ENCODE measurements at regions not wholly inside any gene's neighbourhood (a gene's known extent, or its start where the extent isn't known, plus 50 kb on each side); places are given as distances from the start of the nearest gene placed in this dataset.

GRCh38 chr15:70277556-70277955 is 179.8 kb upstream of the TLE3 start:
- intact Hi-C loops (cut with DNase I; ENCODE audit: low total_unique reads), result no loop called here
- H3K9me3 ChIP-seq, result no peaks in the 10 kb centered on the region
- TF ChIP-seq, protein P1, sequence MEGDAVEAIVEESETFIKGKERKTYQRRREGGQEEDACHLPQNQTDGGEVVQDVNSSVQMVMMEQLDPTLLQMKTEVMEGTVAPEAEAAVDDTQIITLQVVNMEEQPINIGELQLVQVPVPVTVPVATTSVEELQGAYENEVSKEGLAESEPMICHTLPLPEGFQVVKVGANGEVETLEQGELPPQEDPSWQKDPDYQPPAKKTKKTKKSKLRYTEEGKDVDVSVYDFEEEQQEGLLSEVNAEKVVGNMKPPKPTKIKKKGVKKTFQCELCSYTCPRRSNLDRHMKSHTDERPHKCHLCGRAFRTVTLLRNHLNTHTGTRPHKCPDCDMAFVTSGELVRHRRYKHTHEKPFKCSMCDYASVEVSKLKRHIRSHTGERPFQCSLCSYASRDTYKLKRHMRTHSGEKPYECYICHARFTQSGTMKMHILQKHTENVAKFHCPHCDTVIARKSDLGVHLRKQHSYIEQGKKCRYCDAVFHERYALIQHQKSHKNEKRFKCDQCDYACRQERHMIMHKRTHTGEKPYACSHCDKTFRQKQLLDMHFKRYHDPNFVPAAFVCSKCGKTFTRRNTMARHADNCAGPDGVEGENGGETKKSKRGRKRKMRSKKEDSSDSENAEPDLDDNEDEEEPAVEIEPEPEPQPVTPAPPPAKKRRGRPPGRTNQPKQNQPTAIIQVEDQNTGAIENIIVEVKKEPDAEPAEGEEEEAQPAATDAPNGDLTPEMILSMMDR (IDR thresholded peaks at IDR 0.05), result no peak
- TF ChIP-seq POLR2A (IDR thresholded peaks at IDR 0.05), result no peak
- no peak overlapping the region for H3K4me3 ChIP-seq
- no peaks in the 10 kb centered on the region for H3K27me3 ChIP-seq
- no peak for DNase-seq
- no peaks in the 10 kb centered on the region for H3K4me1 ChIP-seq
- H3K27ac ChIP-seq, result no peak overlapping the region
- H3K36me3 ChIP-seq, result no peaks in the 10 kb centered on the region

- H3K4me1 ChIP-seq, result no peaks in the 10 kb centered on the region
- no peaks in the 10 kb centered on the region for H3K27me3 ChIP-seq
- no peaks in the 10 kb centered on the region for H3K9me3 ChIP-seq
- H3K4me3 ChIP-seq, result no peak overlapping the region
- no peak for TF ChIP-seq POLR2A (IDR thresholded peaks at IDR 0.05)
- TF ChIP-seq, protein P1 (IDR thresholded peaks at IDR 0.05), result no peak
- no peak for DNase-seq
- no peaks in the 10 kb centered on the region for H3K36me3 ChIP-seq
- no peak overlapping the region for H3K27ac ChIP-seq
- intact Hi-C loops (cut with DNase I; ENCODE audit: low total_unique reads), result no loop called here
These were observed 178.7 kb upstream of the TLE3 start for GRCh38 chr15:70276401-70276800.

GRCh38 chr15:70275461-70276138 is 177.9 kb upstream of the TLE3 start:
- no peak for DNase-seq
- no peak for TF ChIP-seq POLR2A (IDR thresholded peaks at IDR 0.05)
- TF ChIP-seq, protein P1 (IDR thresholded peaks at IDR 0.05), result no peak
- no peaks in the 10 kb centered on the region for H3K36me3 ChIP-seq
- H3K9me3 ChIP-seq, result no peaks in the 10 kb centered on the region
- intact Hi-C loops (cut with DNase I; ENCODE audit: low total_unique reads), result no loop called here
- H3K27ac ChIP-seq, result no peak overlapping the region
- H3K27me3 ChIP-seq, result no peaks in the 10 kb centered on the region
- H3K4me3 ChIP-seq, result no peak overlapping the region
- peaks cover 0 to 5% of the 10 kb centered on the region in 2 donors for H3K4me1 ChIP-seq

DNA sequence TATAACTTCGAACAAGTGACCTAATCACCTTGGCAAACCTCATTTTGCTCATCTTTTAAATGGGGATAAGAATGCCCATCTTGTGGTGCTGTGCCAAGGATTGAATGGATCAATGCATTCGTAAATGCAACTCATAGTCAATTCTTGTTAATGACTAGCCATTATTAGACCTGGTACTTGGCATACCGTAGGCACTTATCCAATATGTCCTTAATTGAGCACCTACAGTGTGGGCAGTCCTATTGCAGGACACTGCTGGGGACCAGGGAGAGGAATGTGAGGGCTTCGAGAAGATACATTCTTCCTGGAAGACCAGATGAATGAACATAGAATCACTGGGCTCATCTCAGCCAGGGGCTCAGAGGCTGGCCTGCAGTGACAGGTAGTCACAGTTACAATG is 177.2 kb upstream of the TLE3 start:
- Histone ChIP-seq H3K36me3 (no peaks in the 10 kb centered on the region), H3K4me1 (peaks cover 0 to 5% of the 10 kb centered on the region in 2 donors), H3K27me3 (no peaks in the 10 kb centered on the region), H3K4me3 (no peak overlapping the region), H3K9me3 (no peaks in the 10 kb centered on the region), H3K27ac (no peak overlapping the region)
- TF ChIP-seq, protein P1 (IDR thresholded peaks at IDR 0.05), result no peak
- no peak for TF ChIP-seq POLR2A (IDR thresholded peaks at IDR 0.05)
- no peak for DNase-seq
- intact Hi-C loops (cut with DNase I; ENCODE audit: low total_unique reads), result no loop called here

GRCh38 chr15:70274255-70274880 is 176.7 kb upstream of the TLE3 start:
- no peaks in the 10 kb centered on the region for H3K9me3 ChIP-seq
- no peak overlapping the region for H3K27ac ChIP-seq
- intact Hi-C loops (cut with DNase I; ENCODE audit: low total_unique reads), result no loop called here
- no peak for DNase-seq
- peaks cover 0 to 5% of the 10 kb centered on the region in 2 donors for H3K4me1 ChIP-seq
- no peaks in the 10 kb centered on the region for H3K27me3 ChIP-seq
- no peaks in the 10 kb centered on the region for H3K36me3 ChIP-seq
- H3K4me3 ChIP-seq, result no peak overlapping the region
- TF ChIP-seq POLR2A (IDR thresholded peaks at IDR 0.05), result no peak
- TF ChIP-seq, protein P1 (IDR thresholded peaks at IDR 0.05), result no peak
